ENCODE measurements at regions not wholly inside any gene's neighbourhood (a gene's known extent, or its start where the extent isn't known, plus 50 kb on each side); places are given as distances from the start of the nearest gene placed in this dataset.
A peak's percentile ranks its signal among the peaks of the same experiment; 100 is the strongest.
"Not testable (repeated sequence)": the region's sequence is repeated elsewhere in the genome, so short reads cannot be mapped to it uniquely, and the experiment has no call there.

- no peak for DNase-seq (ENCODE audit: low read depth, low spot score)
Measured at GRCh38 chr10:8280946-8281345, 226.5 kb downstream of the GATA3 start.

- DNase-seq (ENCODE audit: low read depth, low spot score): no peak
Measured at GRCh38 chr10:8282340-8282739, 227.9 kb downstream of the GATA3 start.

GRCh38 chr10:8283166-8283905 lies 228.8 kb downstream of the GATA3 start:
- no peak for DNase-seq (ENCODE audit: low read depth, low spot score)

GRCh38 chr10:8283986-8284385 lies 229.5 kb downstream of the GATA3 start:
- no peak for DNase-seq (ENCODE audit: low read depth, low spot score)

DNA sequence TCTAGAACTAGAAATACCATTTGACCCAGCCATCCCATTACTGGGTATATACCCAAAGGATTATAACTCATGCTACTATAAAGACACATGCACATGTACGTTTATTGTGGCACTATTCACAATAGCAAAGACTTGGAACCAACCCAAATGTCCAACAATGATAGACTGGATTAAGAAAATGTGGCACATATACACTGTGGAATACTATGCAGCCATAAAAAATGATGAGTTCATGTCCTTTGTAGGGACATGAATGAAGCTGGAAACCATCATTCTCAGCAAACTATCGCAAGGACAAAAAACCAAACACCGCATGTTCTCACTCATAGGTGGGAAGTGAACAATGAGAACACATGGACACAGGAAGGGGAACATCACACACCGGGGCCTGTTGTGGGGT lies 231.5 kb downstream of the GATA3 start:
- DNase-seq (ENCODE audit: low read depth, low spot score): not testable (repeated sequence)

DNA sequence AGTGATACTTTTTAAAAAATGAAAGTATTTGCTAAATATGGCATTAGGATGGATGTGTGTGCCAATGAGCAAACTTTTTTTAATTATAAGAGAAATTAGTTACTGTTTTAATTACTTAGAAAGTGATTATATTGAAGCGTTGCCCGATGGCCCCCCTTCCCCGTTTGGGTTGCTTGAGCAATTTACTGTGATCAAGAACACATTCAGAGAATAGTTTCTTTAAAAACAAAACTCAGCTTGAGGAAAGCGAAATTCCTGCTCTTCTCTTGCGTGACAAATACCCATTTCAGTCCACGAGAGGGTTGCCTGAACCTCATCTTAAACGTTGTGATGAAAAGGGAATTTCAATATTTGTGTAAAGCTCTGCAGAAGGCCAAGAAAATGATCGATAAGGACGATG lies 234.1 kb downstream of the GATA3 start:
- no peak for DNase-seq (ENCODE audit: low read depth, low spot score)

GRCh38 chr10:8289186-8289924 lies 234.9 kb downstream of the GATA3 start:
- no peak for DNase-seq (ENCODE audit: low read depth, low spot score)

DNA sequence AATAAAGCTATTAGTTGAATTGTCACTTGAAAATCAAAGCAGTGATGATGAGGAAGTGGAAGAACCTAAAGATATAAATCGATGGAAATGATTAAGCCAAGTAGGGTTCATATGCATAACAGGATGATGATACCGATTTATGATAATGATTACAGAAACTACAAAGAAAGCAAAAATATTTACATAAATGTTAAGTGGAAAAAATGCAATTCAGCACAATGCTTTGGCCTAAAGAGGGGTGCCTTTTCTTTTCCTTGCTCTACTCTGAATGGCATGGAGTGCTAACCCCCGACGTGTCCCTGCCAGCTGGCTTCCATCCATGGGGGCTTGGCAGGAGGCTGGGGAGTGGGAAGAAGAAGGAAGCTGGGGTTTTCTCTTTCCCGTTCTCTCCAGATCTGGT lies 240.3 kb downstream of the GATA3 start:
- DNase-seq (ENCODE audit: low read depth, low spot score): no peak

DNA sequence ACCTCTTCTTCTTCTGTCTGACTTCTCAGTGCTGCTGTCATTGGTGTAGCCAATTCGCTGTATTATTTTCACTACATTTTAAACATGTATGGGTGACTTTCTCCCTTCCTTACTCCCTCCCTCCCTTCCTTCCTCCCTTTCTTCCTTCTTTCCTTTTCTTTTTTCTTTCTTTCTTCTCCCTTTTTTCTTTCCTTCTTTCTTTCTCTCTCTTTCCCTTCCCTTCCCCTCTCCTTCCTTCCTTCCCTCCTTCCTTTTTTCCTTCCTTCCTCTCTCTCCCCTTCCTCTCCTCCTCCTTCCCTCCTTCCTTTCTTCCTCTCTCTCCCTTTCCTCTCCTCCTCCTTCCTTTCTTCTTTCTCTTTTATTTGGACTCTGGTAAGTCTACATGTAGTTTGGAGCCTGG lies 240.8 kb downstream of the GATA3 start:
- DNase-seq (ENCODE audit: low read depth, low spot score): no peak

DNA sequence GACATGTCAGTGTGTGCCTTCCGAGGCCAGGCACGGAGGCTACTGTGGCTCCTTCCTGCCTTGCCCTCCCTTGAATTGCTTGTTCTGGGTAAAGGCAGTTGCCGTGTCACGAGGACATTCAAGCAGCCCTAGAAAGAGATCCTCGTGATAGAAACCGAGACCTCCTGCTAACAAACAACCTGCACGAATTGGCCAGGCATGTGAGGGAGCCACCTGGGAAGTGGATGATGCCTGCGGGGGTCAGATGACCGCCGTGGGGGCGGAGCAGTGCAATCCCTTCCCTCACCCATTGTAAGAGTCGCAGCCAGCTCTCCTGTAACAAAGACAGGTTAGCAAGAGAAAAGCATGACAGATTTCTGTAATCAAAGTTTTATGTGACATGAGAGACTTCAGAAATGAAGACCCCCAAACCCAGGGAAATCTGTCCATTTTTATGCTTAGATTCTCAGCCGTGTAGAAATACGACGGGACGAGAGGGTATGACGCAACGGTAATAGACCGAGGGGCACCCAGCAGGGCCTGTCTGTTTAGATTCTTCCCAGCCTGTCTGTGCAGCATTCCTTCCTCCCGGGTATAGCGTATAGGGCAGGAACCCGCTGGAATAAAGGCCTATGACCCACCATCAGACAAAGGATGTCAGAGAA lies 241.7 kb downstream of the GATA3 start:
- DNase-seq (ENCODE audit: low read depth, low spot score): no peak

GRCh38 chr10:8296734-8297101 lies 242.2 kb downstream of the GATA3 start:
- DNase-seq (ENCODE audit: low read depth, low spot score): no peak

DNA sequence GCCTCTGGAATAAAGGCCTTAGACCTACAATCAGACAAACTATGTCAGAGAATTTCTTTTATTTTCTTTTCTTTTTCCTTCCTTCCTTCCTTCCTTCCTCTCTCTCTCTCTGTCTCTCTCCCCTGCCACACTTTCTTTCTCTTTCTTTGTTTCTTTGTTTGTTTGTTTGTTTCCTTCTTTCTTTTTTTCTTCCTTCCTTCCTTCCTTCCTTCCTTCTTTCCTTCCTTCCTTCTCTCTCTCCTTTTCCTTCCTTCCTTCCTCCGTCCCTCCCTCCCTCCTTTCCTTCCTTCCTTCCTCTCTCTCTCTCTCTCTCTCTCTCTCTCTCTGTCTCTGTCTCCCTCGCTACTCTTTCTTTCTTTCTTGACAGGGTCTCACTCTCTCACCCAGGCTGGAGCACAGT lies 242.6 kb downstream of the GATA3 start:
- DNase-seq (ENCODE audit: low read depth, low spot score): no peak

DNA sequence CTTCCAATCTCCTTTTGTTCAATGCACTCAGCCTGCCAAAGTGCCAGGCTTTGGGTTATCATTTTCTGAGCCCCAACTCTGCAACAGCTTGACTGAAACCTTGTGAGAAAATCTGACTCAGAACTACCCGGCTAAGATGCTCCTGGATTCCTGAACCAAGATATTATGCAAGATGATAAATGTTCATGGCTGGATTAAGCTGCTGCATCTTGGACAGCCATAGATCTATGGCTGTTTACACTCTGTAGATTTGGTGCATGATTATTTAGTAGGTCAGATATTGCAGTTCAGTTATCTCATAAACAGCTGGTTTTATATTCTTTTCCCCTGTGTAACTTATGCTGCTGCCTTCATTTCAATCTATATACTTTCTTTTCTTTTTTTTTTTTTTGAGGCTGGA lies 243.5 kb downstream of the GATA3 start:
- no peak for DNase-seq (ENCODE audit: low read depth, low spot score)

DNA sequence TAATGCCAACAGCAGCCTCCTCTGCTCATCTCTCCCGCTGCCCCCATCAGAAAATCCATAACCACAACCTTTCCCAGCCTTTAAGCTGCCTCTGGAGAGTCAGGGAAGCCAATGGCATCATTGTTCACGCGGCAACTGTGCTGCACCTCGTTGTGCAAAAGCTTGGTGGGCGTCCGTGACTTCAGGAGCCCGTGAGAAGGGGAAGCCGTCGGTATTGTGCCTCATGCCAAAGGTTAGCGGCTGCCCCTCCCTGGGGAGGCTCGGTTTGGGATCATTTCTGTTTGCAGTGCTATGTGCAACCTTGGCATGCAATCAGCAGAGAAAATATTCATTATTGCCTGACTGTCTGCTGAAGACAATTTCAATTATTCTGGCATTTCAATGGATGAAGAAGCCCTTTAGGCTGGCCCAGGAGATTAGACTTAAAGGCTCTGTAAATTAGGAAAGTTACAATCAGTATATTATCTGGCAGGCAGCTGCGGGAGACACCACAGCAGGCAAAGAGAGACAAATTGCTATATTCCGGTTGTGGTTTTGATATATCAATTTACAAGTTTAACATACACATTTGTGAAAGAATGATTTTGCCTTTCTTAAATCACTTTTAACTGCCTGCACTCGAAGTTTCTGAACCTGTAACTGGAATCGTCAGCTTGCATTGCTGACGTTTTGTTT lies 244.5 kb downstream of the GATA3 start:
- DNase-seq (ENCODE audit: low read depth, low spot score): no peak

- DNase-seq (ENCODE audit: low read depth, low spot score): no peak
Measured at GRCh38 chr10:8300925-8301324, 246.4 kb downstream of the GATA3 start.

GRCh38 chr10:8301333-8301732 lies 246.8 kb downstream of the GATA3 start:
- DNase-seq (ENCODE audit: low read depth, low spot score): no peak

DNA sequence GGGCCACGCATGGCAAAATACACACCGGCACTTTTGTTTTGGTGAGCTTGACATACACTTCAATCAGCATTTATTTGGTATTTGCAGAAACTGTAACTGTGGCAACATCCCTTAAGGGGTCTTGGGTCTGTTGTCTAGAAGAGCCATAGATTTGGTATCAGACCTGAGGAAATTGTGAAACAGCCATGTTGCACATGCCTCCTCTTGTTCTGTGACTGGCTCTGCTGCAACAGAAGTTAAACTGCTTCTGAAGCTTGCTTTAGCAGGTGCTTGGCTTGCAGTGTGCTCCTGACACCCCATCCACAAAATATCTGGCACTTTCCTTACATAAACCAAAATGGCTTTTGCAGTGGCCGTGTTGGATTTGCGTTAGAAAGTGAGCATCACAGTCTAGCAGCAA lies 247.3 kb downstream of the GATA3 start:
- DNase-seq (ENCODE audit: low read depth, low spot score): no peak

GRCh38 chr10:8302565-8302964 lies 248.1 kb downstream of the GATA3 start:
- DNase-seq (ENCODE audit: low read depth, low spot score): no peak

DNA sequence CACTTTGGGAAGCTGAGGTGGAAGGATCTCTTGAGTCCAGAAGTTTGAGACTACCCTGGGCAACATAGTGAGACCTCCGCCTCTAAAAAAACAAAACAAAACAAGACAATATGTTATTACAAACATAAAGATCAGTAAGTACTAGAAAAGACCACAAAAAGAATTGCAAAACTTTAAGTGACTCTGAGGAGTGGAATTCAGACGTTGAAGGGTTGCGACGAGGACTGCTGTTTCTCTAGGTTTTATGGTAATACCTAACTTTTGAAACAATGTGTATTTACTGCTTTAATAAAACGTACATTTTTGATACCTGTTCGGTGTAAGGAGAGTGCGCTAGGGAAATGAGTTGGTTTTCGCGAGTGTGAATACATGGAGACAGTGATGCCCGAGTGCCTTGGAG lies 250.4 kb downstream of the GATA3 start:
- DNase-seq (ENCODE audit: low read depth, low spot score): no peak

DNA sequence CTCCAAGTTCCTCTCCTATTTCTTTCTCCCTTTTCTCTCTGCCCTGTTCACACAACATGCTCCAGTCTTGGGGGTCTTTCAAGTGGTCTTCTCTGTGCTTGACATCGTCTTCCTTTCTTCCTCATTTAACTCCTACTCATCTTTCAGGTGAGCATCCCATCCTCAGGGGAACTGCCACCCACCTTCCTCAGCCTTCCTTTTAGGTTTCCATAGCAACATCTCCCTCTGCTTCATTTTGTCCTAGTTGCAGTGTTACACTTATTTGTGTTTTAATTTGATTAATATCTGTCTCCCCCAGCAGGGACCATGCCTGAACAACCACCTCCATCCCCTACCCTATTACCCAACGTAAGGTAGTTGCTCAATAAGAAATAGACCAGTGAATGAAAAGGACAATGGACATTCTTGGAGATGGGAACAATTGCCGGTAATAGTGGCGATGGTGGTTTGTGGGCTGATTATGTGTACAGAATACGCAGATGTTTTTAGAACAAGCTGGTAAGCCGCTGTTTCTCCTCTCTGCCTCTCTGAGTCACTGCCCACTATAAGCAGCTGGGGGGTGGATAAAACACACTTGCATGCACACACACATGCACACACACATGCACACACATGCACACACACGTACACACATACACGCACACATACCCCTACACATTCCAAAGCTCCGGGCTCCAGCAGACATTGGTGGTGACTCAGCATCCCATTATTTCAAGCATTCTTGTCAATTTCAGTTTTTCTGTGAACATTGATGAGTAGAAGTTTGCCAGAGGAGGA lies 251.6 kb downstream of the GATA3 start:
- peak; percentile 73 for DNase-seq (ENCODE audit: low read depth, low spot score)

DNA sequence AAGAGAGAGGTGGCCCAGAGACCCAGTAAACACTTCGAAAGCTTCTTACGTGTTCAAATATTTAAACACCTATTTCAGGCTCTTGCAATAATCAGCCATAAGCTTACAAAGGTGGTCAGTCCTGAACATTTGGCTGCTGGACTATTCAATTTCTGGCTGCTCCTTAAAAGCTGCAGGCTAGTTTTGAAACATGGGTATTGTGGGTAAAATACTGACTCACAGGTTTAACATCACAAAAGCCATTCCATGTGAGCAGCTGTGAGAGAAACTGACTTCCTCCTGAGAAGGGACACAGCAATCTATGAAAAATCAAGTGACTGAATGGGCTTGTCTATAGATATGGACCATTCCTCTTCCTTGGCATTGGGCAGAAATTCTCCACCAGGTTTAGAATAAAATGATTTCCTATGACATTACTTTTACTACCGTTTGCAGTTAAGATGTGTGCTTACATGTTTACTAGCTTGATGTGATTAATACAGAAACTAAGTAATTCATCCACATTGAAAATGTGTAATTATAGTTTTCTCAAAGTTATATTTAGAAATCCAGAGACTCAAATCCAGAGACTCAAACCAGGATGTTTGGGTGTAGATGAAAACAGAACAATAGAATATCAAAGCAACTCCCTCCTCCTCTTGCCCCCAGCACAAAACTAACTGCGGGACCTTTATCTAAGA lies 252.3 kb downstream of the GATA3 start:
- peak; percentile 71 for DNase-seq (ENCODE audit: low read depth, low spot score)
